Ovary (tissue), 7 donors: ENCODE measurements at regions not wholly inside any gene's neighbourhood (a gene's known extent, or its start where the extent isn't known, plus 50 kb on each side); places are given as distances from the start of the nearest gene placed in this dataset.

ENCODE experiments used
- DNase-seq, 5 donors: peaks; one replicate each; pipeline ENCODE4 v3.0.0-alpha.2; 2019 to 2020
- H3K27ac ChIP-seq, 2 donors: fragments of 200-600 bp; one replicate each; pipeline versions ENCODE4 v1.5.1 to v1.8.0; 2019 to 2022
- H3K27me3 ChIP-seq: fragments of 200-600 bp; one replicate; pipeline ENCODE4 v1.8.0; 2022
- H3K36me3 ChIP-seq: fragments of 200-600 bp; sonication (generic); one replicate; pipeline ENCODE4 v1.5.1; 2019
- H3K4me1 ChIP-seq: one replicate; pipeline ENCODE4 v1.8.1; 2013; ENCODE audit warnings: mild to moderate bottlenecking, moderate library complexity; ENCODE audit not compliant: insufficient read depth
- H3K4me3 ChIP-seq: fragments of 200-600 bp; sonication (generic); one replicate; pipeline ENCODE4 v1.5.1; 2017
- H3K9me3 ChIP-seq, 2 donors: fragments of 200-600 bp in 1 of 2; sonication (generic) in 1 of 2; one replicate each; pipeline versions ENCODE4 v1.5.1 to v1.8.1; 2013 to 2019; ENCODE audit warnings: mild to moderate bottlenecking in 1 of 2, moderate library complexity in 1 of 2
- EP300 ChIP-seq: sonication (generic); formaldehyde crosslinking; IDR thresholded peaks from one replicate; pipeline ENCODE4 v1.6.1; 2017; ENCODE audit warnings: antibody characterized with exemption
- POLR2A ChIP-seq: fragments of 450-650 bp; IDR thresholded peaks from one replicate; pipeline ENCODE4 v1.6.1; 2017; ENCODE audit warnings: antibody characterized with exemption, mild to moderate bottlenecking, moderate library complexity
- WGBS, 3 donors: extraction: QIAGEN DNeasy Blood & Tissue Kit in 1 of 3; methylation state at CpG; one replicate each; pipeline versions ENCODE4 v1.1.5 to v1.1.7; 2013 to 2017; 5-methylcytosine and 5-hydroxymethylcytosine counted together
- intact Hi-C, 4 donors: fragments of 100-400 bp; cut with DNase I; formaldehyde crosslinking; loops; one replicate each; pipeline versions ENCODE4 v1.11.0 to v1.15.1; 2022 to 2023
- TF ChIP-seq, protein P1 (sequence below), 3 donors: fragments of 450-650 bp in 2 of 3; fragments of 200-600 bp in 1 of 3; IDR thresholded peaks; one replicate each; pipeline versions ENCODE4 v1.5.1 to v1.8.0; 2016 to 2022; ENCODE audit warnings: antibody characterized with exemption in 3 of 3, mild to moderate bottlenecking in 1 of 3
- donor health status: DM: no; HTN: no; CAD: no; lungs with moderate emphysema.
- donor health status: DM: no; HTN: no; CAD: no.
- donor health status: Bipolar disorder and iron deficiency.
- donor health status: DM: no; HTN: no; CAD: no.
- donor health status: DM: yes; HTN: yes; CAD: no.

DNA sequence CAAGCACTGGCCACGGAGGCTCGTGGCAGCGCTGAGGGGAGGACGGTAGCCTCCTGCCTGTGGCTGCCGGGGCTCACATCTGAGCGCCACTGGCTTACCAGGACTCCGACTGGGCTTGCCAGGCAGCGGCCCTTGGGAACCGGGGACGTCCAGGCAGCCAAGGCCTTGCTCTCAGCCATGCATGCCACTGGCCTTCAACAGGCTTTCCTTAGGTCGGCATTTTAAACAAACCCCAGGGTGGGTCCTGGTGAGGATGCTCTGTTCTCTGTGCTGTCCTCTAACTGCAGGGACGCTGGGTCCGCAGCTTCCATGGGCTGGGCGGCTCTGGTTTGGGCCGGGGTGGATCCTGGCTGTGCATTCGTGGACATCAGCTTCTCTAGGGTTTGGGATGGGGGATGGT is 59.1 kb upstream of the BHLHE23 start:
- no peaks in the 10 kb centered on the region for H3K27me3 ChIP-seq
- no peak for DNase-seq
- intact Hi-C loops: no loop called here
- TF ChIP-seq POLR2A (no peak), EP300 (no peak)
- TF ChIP-seq, protein P1, sequence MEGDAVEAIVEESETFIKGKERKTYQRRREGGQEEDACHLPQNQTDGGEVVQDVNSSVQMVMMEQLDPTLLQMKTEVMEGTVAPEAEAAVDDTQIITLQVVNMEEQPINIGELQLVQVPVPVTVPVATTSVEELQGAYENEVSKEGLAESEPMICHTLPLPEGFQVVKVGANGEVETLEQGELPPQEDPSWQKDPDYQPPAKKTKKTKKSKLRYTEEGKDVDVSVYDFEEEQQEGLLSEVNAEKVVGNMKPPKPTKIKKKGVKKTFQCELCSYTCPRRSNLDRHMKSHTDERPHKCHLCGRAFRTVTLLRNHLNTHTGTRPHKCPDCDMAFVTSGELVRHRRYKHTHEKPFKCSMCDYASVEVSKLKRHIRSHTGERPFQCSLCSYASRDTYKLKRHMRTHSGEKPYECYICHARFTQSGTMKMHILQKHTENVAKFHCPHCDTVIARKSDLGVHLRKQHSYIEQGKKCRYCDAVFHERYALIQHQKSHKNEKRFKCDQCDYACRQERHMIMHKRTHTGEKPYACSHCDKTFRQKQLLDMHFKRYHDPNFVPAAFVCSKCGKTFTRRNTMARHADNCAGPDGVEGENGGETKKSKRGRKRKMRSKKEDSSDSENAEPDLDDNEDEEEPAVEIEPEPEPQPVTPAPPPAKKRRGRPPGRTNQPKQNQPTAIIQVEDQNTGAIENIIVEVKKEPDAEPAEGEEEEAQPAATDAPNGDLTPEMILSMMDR (IDR thresholded peaks at IDR 0.05): no peak
- 72 to 83% (median 82%) methylated on average over 13 to 16 of the region's 16 CpGs for WGBS, 3 donors
- no peak overlapping the region for H3K27ac ChIP-seq
- H3K4me3 ChIP-seq: no peak overlapping the region
- H3K9me3 ChIP-seq: no peaks in the 10 kb centered on the region
- no peaks in the 10 kb centered on the region for H3K4me1 ChIP-seq
- no peaks in the 10 kb centered on the region for H3K36me3 ChIP-seq

DNA sequence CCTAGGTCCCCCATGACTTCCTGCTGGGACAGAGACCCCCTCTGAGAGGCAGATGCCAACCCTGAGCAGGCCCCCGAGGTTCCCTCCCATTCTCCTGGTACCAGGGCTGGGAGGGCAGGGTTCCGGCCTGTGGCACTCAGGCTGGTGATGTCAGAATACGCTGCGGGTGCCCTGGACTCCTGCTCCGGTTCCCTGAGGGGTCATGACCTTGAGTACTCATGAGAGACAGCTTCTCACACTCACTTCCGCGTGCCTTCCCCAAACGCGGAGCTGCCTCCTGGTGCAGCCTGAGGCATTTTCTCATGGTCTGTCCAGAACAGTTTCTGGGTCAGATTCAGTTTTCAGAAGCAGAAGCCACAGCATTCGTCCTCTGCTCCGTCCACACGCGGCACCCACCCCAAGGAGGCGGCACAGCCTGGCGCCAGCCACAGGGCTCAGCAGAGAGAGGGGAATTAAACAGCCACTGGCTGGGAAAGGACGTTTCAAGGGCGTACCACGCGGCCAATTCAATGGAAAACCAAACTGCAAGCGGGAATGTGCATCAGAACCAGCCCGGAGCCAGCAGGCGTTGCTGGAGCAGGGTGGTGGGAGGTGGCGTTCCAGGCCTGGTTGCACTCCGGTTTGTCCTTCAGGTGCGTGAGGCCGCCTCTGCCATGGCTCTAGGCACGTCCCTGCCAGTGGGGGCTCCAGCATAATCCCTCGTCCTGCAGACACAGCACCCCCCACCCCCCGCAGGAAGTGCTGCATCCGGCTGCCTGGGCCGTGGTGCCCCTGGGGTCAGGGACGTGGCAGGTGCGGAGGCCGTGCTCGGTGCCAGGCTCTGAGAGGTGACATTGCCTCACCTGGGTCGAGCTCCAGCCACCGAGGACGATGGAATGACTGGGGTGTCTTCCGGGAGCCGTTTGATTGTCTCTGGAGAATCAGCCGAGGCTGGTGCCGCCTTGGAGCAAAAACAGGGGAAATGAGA is 58.3 kb upstream of the BHLHE23 start:
- intact Hi-C loops: no loop called here
- no peak overlapping the region for H3K27ac ChIP-seq
- H3K4me3 ChIP-seq: no peak overlapping the region
- no peaks in the 10 kb centered on the region for H3K27me3 ChIP-seq
- DNase-seq: peak in 1 of 5 donors; percentile 21
- H3K36me3 ChIP-seq: no peaks in the 10 kb centered on the region
- WGBS, 3 donors: 62 to 71% (median 63%) methylated on average over 42 of the region's 42 CpGs
- TF ChIP-seq POLR2A (no peak), EP300 (no peak)
- TF ChIP-seq, protein P1 (IDR thresholded peaks at IDR 0.05): no peak
- H3K9me3 ChIP-seq: no peaks in the 10 kb centered on the region
- no peaks in the 10 kb centered on the region for H3K4me1 ChIP-seq

DNA sequence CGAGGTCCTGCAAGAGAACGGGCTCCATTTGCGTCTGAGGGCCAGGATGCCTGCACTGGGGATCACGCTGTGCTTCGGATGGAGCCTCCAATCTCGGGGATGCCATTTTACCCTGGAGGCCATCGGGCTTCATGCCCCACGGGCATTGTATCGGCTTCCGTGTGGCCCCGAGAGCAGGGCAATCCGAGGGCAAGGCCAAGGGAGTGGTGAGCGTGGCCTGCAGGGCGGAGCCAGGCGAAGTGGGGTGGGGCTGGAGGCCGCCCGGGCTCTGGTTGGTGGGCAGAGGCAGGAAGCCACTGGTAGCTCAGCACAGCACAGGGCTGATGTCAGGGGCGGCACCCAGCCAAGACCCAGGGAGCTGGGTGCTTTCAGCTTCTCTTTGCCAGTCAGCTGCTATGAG is 57.5 kb upstream of the BHLHE23 start:
- Histone ChIP-seq H3K9me3 (no peaks in the 10 kb centered on the region), H3K4me3 (no peak overlapping the region), H3K27ac (no peak overlapping the region), H3K27me3 (no peaks in the 10 kb centered on the region), H3K4me1 (no peaks in the 10 kb centered on the region), H3K36me3 (no peaks in the 10 kb centered on the region)
- no peak for DNase-seq
- 80 to 88% (median 82%) methylated on average over 11 to 18 of the region's 18 CpGs for WGBS, 3 donors
- TF ChIP-seq EP300: no peak
- TF ChIP-seq, protein P1 (IDR thresholded peaks at IDR 0.05): no peak
- intact Hi-C loops: no loop called here

DNA sequence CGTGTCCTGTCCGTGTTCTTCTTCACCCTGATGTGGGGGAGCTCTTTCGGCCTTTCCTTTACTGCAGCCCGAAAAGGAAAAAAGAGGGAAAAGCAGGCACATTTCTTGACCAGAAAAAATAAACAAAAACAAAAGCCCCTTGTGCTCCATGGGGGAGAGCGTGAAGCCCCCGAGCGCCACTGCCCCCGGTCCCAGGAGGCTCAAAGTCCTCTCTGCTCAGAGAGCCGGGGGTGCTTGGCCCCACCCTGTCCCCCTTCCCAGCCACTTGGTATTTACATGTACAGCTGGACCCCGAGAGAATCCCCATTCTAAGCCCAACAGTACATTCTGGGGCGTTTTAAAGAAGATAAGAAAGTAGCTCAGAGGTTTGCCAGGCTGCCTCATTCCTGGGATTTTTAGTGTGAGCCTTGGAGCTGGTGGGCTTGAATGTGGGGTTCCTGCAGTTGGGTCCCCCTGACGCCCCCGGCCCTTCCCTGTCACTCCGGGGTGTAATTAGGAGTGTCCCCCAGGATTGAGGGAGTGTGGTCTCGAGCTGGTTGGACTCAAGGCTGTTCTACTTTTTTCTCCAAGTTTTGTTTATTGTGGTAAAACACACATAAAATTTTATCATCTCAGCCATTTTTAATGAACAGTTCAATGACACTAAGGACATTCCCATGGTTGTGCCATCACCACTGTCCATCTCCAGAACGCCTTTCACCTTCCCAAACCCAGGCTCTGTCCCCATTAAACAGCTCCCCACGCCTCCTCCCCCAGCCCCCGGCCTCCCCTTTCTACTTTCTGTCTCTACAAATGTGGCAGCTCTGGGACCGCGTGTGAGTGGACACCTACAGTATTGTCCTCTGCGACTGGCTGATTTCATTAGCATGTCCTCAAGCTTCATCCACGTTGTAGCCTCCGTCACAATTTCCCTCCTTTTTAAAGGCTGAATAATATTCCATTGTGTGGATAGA is 55.7 kb upstream of the BHLHE23 start:
- Histone ChIP-seq H3K4me1 (no peaks in the 10 kb centered on the region), H3K36me3 (no peaks in the 10 kb centered on the region), H3K4me3 (no peak overlapping the region), H3K27ac (no peak overlapping the region), H3K9me3 (no peaks in the 10 kb centered on the region), H3K27me3 (no peaks in the 10 kb centered on the region)
- TF ChIP-seq POLR2A (no peak), EP300 (no peak)
- TF ChIP-seq, protein P1 (IDR thresholded peaks at IDR 0.05): no peak
- intact Hi-C loops: no loop called here
- 71 to 75% (median 74%) methylated on average over 23 of the region's 23 CpGs for WGBS, 3 donors
- DNase-seq: peak in 1 of 5 donors; percentile 7
